ENCODE measurements at regions not wholly inside any gene's neighbourhood (a gene's known extent, or its start where the extent isn't known, plus 50 kb on each side); places are given as distances from the start of the nearest gene placed in this dataset.

GRCh38 chr13:109575821-109576220, 210.6 kb downstream of the IRS2 start:
- Mint-ChIP-seq H3K9me3 (ENCODE audit: unreplicated experiment) (peaks cover under 1% of the 10 kb centered on the region), H3K36me3 (ENCODE audit: low read depth, unreplicated experiment) (no peaks in the 10 kb centered on the region), H3K27ac (ENCODE audit: unreplicated experiment) (no peak overlapping the region), H3K4me3 (ENCODE audit: unreplicated experiment) (no peak overlapping the region), H3K27me3 (ENCODE audit: low read depth, unreplicated experiment) (no peaks in the 10 kb centered on the region), H3K4me1 (ENCODE audit: low read depth, unreplicated experiment) (no peaks in the 10 kb centered on the region)
- FAIRE-seq: no peak
- Histone ChIP-seq H3K9ac (ENCODE audit: low read length) (no peak overlapping the region), H3K27me3 (ENCODE audit: insufficient read depth, low read length) (no peaks in the 10 kb centered on the region), H3K36me3 (ENCODE audit: insufficient read depth, low read length) (no peaks in the 10 kb centered on the region), H3K4me1 (ENCODE audit: insufficient read depth, low read length) (no peaks in the 10 kb centered on the region), H4K20me1 (ENCODE audit: insufficient read depth, low read length) (no peaks in the 10 kb centered on the region), H3K4me3 (ENCODE audit: insufficient read depth, low read depth, low read length) (no peak overlapping the region), H2AFZ (ENCODE audit: low read depth, low read length) (no peak overlapping the region), H3K9me3 (ENCODE audit: insufficient read depth, low read depth, low read length) (no peaks in the 10 kb centered on the region), H3K79me2 (ENCODE audit: insufficient read depth, low read length) (no peaks in the 10 kb centered on the region), H3K27ac (ENCODE audit: low read depth, low read length) (no peak overlapping the region), H3K4me2 (ENCODE audit: low read length) (no peak overlapping the region)
- DNase-seq (ENCODE audit: low read depth): no peak
- TF ChIP-seq CTCF (IDR thresholded peaks at IDR 0.05; ENCODE audit: insufficient read depth, low read depth, low read length) (no peak), EZH2 (IDR thresholded peaks at IDR 0.05; ENCODE audit: insufficient read depth, low read length) (no peak)

GRCh38 chr13:109572389-109572788, 214.0 kb downstream of the IRS2 start:
- FAIRE-seq (no peak), DNase-seq (ENCODE audit: low read depth) (no peak)
- no peaks in the 10 kb centered on the region for H4K20me1 ChIP-seq (ENCODE audit: insufficient read depth, low read length)
- H3K4me3 Mint-ChIP-seq (ENCODE audit: unreplicated experiment): no peak overlapping the region
- no peaks in the 10 kb centered on the region for H3K36me3 Mint-ChIP-seq (ENCODE audit: low read depth, unreplicated experiment)
- no peaks in the 10 kb centered on the region for H3K36me3 ChIP-seq (ENCODE audit: insufficient read depth, low read length)
- H3K4me2 ChIP-seq (ENCODE audit: low read length): no peak overlapping the region
- H2AFZ ChIP-seq (ENCODE audit: low read depth, low read length): no peak overlapping the region
- no peaks in the 10 kb centered on the region for H3K27me3 ChIP-seq (ENCODE audit: insufficient read depth, low read length)
- H3K9me3 Mint-ChIP-seq (ENCODE audit: unreplicated experiment): no peaks in the 10 kb centered on the region
- no peak overlapping the region for H3K9ac ChIP-seq (ENCODE audit: low read length)
- no peaks in the 10 kb centered on the region for H3K4me1 ChIP-seq (ENCODE audit: insufficient read depth, low read length)
- no peak overlapping the region for H3K27ac Mint-ChIP-seq (ENCODE audit: unreplicated experiment)
- no peaks in the 10 kb centered on the region for H3K27me3 Mint-ChIP-seq (ENCODE audit: low read depth, unreplicated experiment)
- no peaks in the 10 kb centered on the region for H3K79me2 ChIP-seq (ENCODE audit: insufficient read depth, low read length)
- TF ChIP-seq EZH2 (IDR thresholded peaks at IDR 0.05; ENCODE audit: insufficient read depth, low read length) (no peak), CTCF (IDR thresholded peaks at IDR 0.05; ENCODE audit: insufficient read depth, low read depth, low read length) (no peak)
- H3K27ac ChIP-seq (ENCODE audit: low read depth, low read length): no peak overlapping the region
- no peaks in the 10 kb centered on the region for H3K4me1 Mint-ChIP-seq (ENCODE audit: low read depth, unreplicated experiment)
- H3K4me3 ChIP-seq (ENCODE audit: insufficient read depth, low read depth, low read length): no peak overlapping the region
- H3K9me3 ChIP-seq (ENCODE audit: insufficient read depth, low read depth, low read length): no peaks in the 10 kb centered on the region

GRCh38 chr13:109569958-109570711, 216.2 kb downstream of the IRS2 start:
- Histone ChIP-seq H4K20me1 (ENCODE audit: insufficient read depth, low read length) (no peaks in the 10 kb centered on the region), H3K4me2 (ENCODE audit: low read length) (no peak overlapping the region), H3K36me3 (ENCODE audit: insufficient read depth, low read length) (no peaks in the 10 kb centered on the region), H2AFZ (ENCODE audit: low read depth, low read length) (no peak overlapping the region), H3K9ac (ENCODE audit: low read length) (no peak overlapping the region), H3K4me3 (ENCODE audit: insufficient read depth, low read depth, low read length) (no peak overlapping the region), H3K9me3 (ENCODE audit: insufficient read depth, low read depth, low read length) (no peaks in the 10 kb centered on the region), H3K27ac (ENCODE audit: low read depth, low read length) (no peak overlapping the region), H3K79me2 (ENCODE audit: insufficient read depth, low read length) (no peaks in the 10 kb centered on the region), H3K4me1 (ENCODE audit: insufficient read depth, low read length) (no peaks in the 10 kb centered on the region), H3K27me3 (ENCODE audit: insufficient read depth, low read length) (no peaks in the 10 kb centered on the region)
- Mint-ChIP-seq H3K9me3 (ENCODE audit: unreplicated experiment) (no peaks in the 10 kb centered on the region), H3K27ac (ENCODE audit: unreplicated experiment) (no peak overlapping the region), H3K4me1 (ENCODE audit: low read depth, unreplicated experiment) (no peaks in the 10 kb centered on the region), H3K27me3 (ENCODE audit: low read depth, unreplicated experiment) (no peaks in the 10 kb centered on the region), H3K4me3 (ENCODE audit: unreplicated experiment) (no peak overlapping the region), H3K36me3 (ENCODE audit: low read depth, unreplicated experiment) (no peaks in the 10 kb centered on the region)
- no peak for TF ChIP-seq CTCF (IDR thresholded peaks at IDR 0.05; ENCODE audit: insufficient read depth, low read depth, low read length)
- TF ChIP-seq EZH2 (IDR thresholded peaks at IDR 0.05; ENCODE audit: insufficient read depth, low read length): no peak
- no peak for DNase-seq (ENCODE audit: low read depth)
- no peak for FAIRE-seq
